IMR-90 (cell line): ENCODE measurements at regions not wholly inside any gene's neighbourhood (a gene's known extent, or its start where the extent isn't known, plus 50 kb on each side); places are given as distances from the start of the nearest gene placed in this dataset.
A peak's percentile ranks its signal among the peaks of the same experiment; 100 is the strongest.

Experiments used
- ATAC-seq: fragments of 200-7000 bp; cut with Tn5 transposase; 2 replicates; pipeline ENCODE4 v1.9.1; 2020; ENCODE audit warnings: low read depth, mild to moderate bottlenecking, moderate library complexity
- BruUV-seq: library from RNA; stranded (reverse); fragments of 400-500 nt; replicated peaks from 2 replicates; lab custom pipeline; 2021; lab: Mats Ljungman, UMichigan
- CTCF ChIA-PET: fragments of 300-600 bp; formaldehyde crosslinking; extraction: SDS; loops from one replicate; lab custom pipeline; 2021; ENCODE audit warnings: antibody characterized with exemption; lab: Yijun Ruan, JAX
- POLR2A ChIA-PET: fragments of 300-600 bp; sonication (Branson Sonifier 250); formaldehyde crosslinking; loops from one replicate; lab custom pipeline; 2022; ENCODE audit warnings: antibody characterized with exemption; ENCODE audit not compliant: unreplicated experiment; lab: Charles Lee
- DNase-seq: peaks from one replicate; pipeline ENCODE4 v3.0.0; 2013
- H2AFZ ChIP-seq: replicated peaks from 2 replicates; pipeline ENCODE3; 2013; ENCODE audit warnings: low read length, mild to moderate bottlenecking; ENCODE audit not compliant: poor library complexity
- H2AK5ac ChIP-seq: 2 replicates; pipeline ENCODE4 v1.6.1; 2013; ENCODE audit warnings: low read depth, low read length, inconsistent platforms
- H2AK9ac ChIP-seq: replicated peaks from 2 replicates; pipeline ENCODE3; 2013; ENCODE audit warnings: mild to moderate bottlenecking, low read depth, low read length, moderate library complexity; ENCODE audit not compliant: poor library complexity
- H2BK120ac ChIP-seq: 2 replicates; pipeline ENCODE4 v1.6.1; 2013; ENCODE audit warnings: low read depth, low read length, inconsistent platforms
- H2BK15ac ChIP-seq: 3 replicates; pipeline ENCODE4 v1.6.1; 2013; ENCODE audit warnings: low read depth, low read length, inconsistent platforms
- H2BK20ac ChIP-seq: 2 replicates; pipeline ENCODE4 v1.6.1; 2013; ENCODE audit warnings: low read depth, mild to moderate bottlenecking, inconsistent platforms, low read length, moderate library complexity
- H2BK5ac ChIP-seq: 2 replicates; pipeline ENCODE4 v1.6.1; 2013; ENCODE audit warnings: mild to moderate bottlenecking, low read depth, low read length, inconsistent platforms; ENCODE audit not compliant: poor library complexity, severe bottlenecking
- H3K14ac ChIP-seq: replicated peaks from 2 replicates; pipeline ENCODE4 v1.6.1; 2013; ENCODE audit warnings: low read depth, low read length, inconsistent platforms
- H3K18ac ChIP-seq: 2 replicates; pipeline ENCODE4 v1.6.1; 2013; ENCODE audit warnings: low read depth, low read length, control low read depth
- H3K23ac ChIP-seq: 2 replicates; pipeline ENCODE4 v1.6.1; 2013; ENCODE audit warnings: low read depth, low read length, inconsistent platforms
- H3K27ac ChIP-seq: 2 replicates; pipeline ENCODE4 v1.5.1; 2013; ENCODE audit warnings: mild to moderate bottlenecking, control low read depth, low read length; ENCODE audit not compliant: insufficient read depth
- H3K27me3 ChIP-seq: 2 replicates; pipeline ENCODE4 v1.6.1; 2013; ENCODE audit warnings: low read length; ENCODE audit not compliant: control insufficient read depth, insufficient read depth
- H3K36me3 ChIP-seq: 2 replicates; pipeline ENCODE4 v1.6.1; 2013; ENCODE audit warnings: low read length, mixed read lengths; ENCODE audit not compliant: control insufficient read depth, insufficient read depth
- H3K4ac ChIP-seq: 2 replicates; pipeline ENCODE4 v1.6.1; 2013; ENCODE audit warnings: low read depth, low read length, inconsistent platforms
- H3K4me1 ChIP-seq: 2 replicates; pipeline ENCODE4 v1.6.1; 2013; ENCODE audit warnings: low read length, mixed read lengths; ENCODE audit not compliant: control insufficient read depth, insufficient read depth
- H3K4me2 ChIP-seq: 2 replicates; pipeline ENCODE4 v1.6.1; 2013; ENCODE audit warnings: low read depth, mild to moderate bottlenecking, control low read depth, low read length, moderate library complexity
- H3K4me3 ChIP-seq: 2 replicates; pipeline ENCODE4 v1.5.1; 2013; ENCODE audit warnings: low read depth, mild to moderate bottlenecking, control low read depth, low read length, moderate library complexity; ENCODE audit not compliant: insufficient read depth
- H3K56ac ChIP-seq: 2 replicates; pipeline ENCODE4 v1.6.1; 2013; ENCODE audit warnings: low read length, inconsistent platforms; ENCODE audit not compliant: insufficient read depth; ENCODE audit errors: extremely low read depth
- H3K79me1 ChIP-seq, 2 experiments: 2 replicates each; pipeline ENCODE4 v1.6.1; 2013; ENCODE audit warnings: low read length in 2 of 2, inconsistent platforms in 1 of 2, low read depth in 1 of 2
- H3K9ac ChIP-seq: 2 replicates; pipeline ENCODE4 v1.6.1; 2013; ENCODE audit warnings: low read depth, low read length, control low read depth
- H3K9me1 ChIP-seq: 2 replicates; pipeline ENCODE4 v1.6.1; 2013; ENCODE audit warnings: low read length, inconsistent platforms; ENCODE audit not compliant: insufficient read depth
- H3K9me3 ChIP-seq: 2 replicates; pipeline ENCODE4 v1.6.1; 2013; ENCODE audit warnings: low read length; ENCODE audit not compliant: control insufficient read depth, insufficient read depth
- H4K20me1 ChIP-seq: 2 replicates; pipeline ENCODE4 v1.6.1; 2013; ENCODE audit warnings: low read length, inconsistent platforms; ENCODE audit not compliant: insufficient read depth
- H4K5ac ChIP-seq: 2 replicates; pipeline ENCODE4 v1.6.1; 2013; ENCODE audit warnings: mild to moderate bottlenecking, low read depth, low read length, control low read depth
- H4K8ac ChIP-seq, 2 experiments: 2 replicates each; pipeline ENCODE4 v1.6.1; 2013; ENCODE audit warnings: low read depth in 2 of 2, low read length in 2 of 2, control low read depth in 1 of 2, inconsistent platforms in 1 of 2
- H4K91ac ChIP-seq: 2 replicates; pipeline ENCODE4 v1.6.1; 2013; ENCODE audit warnings: low read depth, low read length, inconsistent platforms; ENCODE audit not compliant: insufficient read depth
- CEBPB ChIP-seq: IDR thresholded peaks from 2 replicates; pipeline ENCODE4 v1.6.1; 2012; ENCODE audit warnings: low read depth, low read length, improper control_type of control experiment
- MAFK ChIP-seq: IDR thresholded peaks from 2 replicates; pipeline ENCODE4 v1.6.1; 2012; ENCODE audit warnings: low read depth, low read length, improper control_type of control experiment
- MXI1 ChIP-seq: IDR thresholded peaks from 2 replicates; pipeline ENCODE4 v1.6.1; 2012; ENCODE audit warnings: low read depth, mild to moderate bottlenecking, low read length, moderate library complexity, borderline replicate concordance
- NFE2L2 ChIP-seq: fragments of 150-350 bp; IDR thresholded peaks from 2 replicates; pipeline ENCODE4 v1.6.1; 2016; ENCODE audit warnings: low read depth, mild to moderate bottlenecking, low read length
- POLR2A ChIP-seq: IDR thresholded peaks from 2 replicates; pipeline ENCODE4 v1.6.1; 2012; ENCODE audit warnings: mild to moderate bottlenecking, low read depth, low read length
- RAD21 ChIP-seq: IDR thresholded peaks from 2 replicates; pipeline ENCODE4 v1.6.1; 2012; ENCODE audit warnings: low read length, improper control_type of control experiment
- RCOR1 ChIP-seq: IDR thresholded peaks from 2 replicates; pipeline ENCODE4 v1.6.1; 2012; ENCODE audit warnings: mild to moderate bottlenecking, low read length, improper control_type of control experiment; ENCODE audit not compliant: insufficient replicate concordance
- RFX5 ChIP-seq: IDR thresholded peaks from 2 replicates; pipeline ENCODE4 v1.8.0; 2012; ENCODE audit warnings: low read depth, mild to moderate bottlenecking, low read length, moderate library complexity
- WGBS, 2 experiments: methylation state at CpG; one replicate each; pipeline versions ENCODE4 v1.1.5 to v1.1.7; 2013; ENCODE audit warnings: missing lambda C conversion rate in 2 of 2; ENCODE audit not compliant: insufficient read length in 1 of 2; ENCODE audit errors: extremely low coverage in 2 of 2; 5-methylcytosine and 5-hydroxymethylcytosine counted together
- dilution Hi-C: fragments of 300-500 bp; cut with HindIII; formaldehyde crosslinking; loops from one replicate; pipeline ENCODE4 v1.14.3; 2018; ENCODE audit warnings: low sequenced_read_pairs; ENCODE audit not compliant: unreplicated experiment
- in situ Hi-C: fragments of 300-500 bp; cut with MboI; formaldehyde crosslinking; loops from 3 replicates; pipeline ENCODE4 v1.14.3; 2019; ENCODE audit warnings: low sequenced_read_pairs, inconsistent platforms, mixed read lengths
- intact Hi-C: fragments of 100-400 bp; cut with micrococcal nuclease; formaldehyde crosslinking; loops from 2 replicates; pipeline ENCODE4 v1.10.0; 2022
- TF ChIP-seq, protein P1 (sequence below): fragments of 150-350 bp; IDR thresholded peaks from 2 replicates; pipeline ENCODE4 v1.6.1; 2016; ENCODE audit warnings: low read depth, mild to moderate bottlenecking, low read length, moderate library complexity, borderline replicate concordance

GRCh38 chr6:108782179-108783041, 65.8 kb upstream of the ARMC2 start (continued):
- TF ChIP-seq, protein P1, sequence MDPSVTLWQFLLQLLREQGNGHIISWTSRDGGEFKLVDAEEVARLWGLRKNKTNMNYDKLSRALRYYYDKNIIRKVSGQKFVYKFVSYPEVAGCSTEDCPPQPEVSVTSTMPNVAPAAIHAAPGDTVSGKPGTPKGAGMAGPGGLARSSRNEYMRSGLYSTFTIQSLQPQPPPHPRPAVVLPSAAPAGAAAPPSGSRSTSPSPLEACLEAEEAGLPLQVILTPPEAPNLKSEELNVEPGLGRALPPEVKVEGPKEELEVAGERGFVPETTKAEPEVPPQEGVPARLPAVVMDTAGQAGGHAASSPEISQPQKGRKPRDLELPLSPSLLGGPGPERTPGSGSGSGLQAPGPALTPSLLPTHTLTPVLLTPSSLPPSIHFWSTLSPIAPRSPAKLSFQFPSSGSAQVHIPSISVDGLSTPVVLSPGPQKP = no peak
- TF ChIP-seq NFE2L2 (0 out of 2 replicates have a peak, but pooled peaks have one; percentile 29), MXI1 (peak; percentile 90)

DNA sequence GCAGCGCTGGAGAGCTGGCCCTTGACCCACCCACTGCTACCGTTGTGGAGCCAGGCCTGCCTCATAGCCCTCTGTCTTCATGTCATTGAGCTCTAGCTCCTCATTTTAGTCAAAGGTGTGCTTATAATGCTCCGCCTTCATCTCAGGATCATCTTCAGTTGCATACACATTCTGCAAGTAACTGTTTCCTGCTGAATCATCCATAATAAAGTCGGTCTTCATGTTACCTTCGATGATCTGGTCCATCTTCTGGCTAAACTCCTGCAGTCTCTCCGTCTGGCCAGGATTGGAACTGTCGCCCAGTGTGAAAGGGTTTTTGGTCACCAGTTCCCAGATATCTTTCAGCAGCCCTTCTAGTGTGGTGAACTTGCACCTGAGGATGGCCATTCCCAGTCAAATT, 62.6 kb upstream of the ARMC2 start:
- BruUV-seq = no TSS peak

More for the DNA sequence above, 62.6 kb upstream of the ARMC2 start:
- peaks cover 5% of the 10 kb centered on the region for H3K4me1 ChIP-seq
- H3K56ac ChIP-seq = no peak overlapping the region
- no peak overlapping the region for H3K9ac ChIP-seq
- H3K14ac ChIP-seq = no peak overlapping the region
- peaks cover 0 to 4% of the 10 kb centered on the region in 2 experiments; a peak in 1 of 4 replicates for H3K79me1 ChIP-seq
- H2AK9ac ChIP-seq = no peak overlapping the region
- H3K36me3 ChIP-seq = no peaks in the 10 kb centered on the region
- H2BK20ac ChIP-seq = no peak overlapping the region
- H2BK15ac ChIP-seq = no peak overlapping the region
- H3K9me3 ChIP-seq = peaks cover 3% of the 10 kb centered on the region; the same call in 1 of the 2 replicates
- POLR2A ChIA-PET = no interaction called here
- H4K91ac ChIP-seq = no peak overlapping the region
- no peak overlapping the region for H2AK5ac ChIP-seq
- peaks cover 7% of the 10 kb centered on the region; the same call in 1 of the 2 replicates for H3K9me1 ChIP-seq
- no peak overlapping the region for H4K5ac ChIP-seq
- no peak for ATAC-seq
- in situ Hi-C loops (no loop called here), dilution Hi-C loops (no loop called here), intact Hi-C loops (no loop called here)
- no peaks in the 10 kb centered on the region for H4K20me1 ChIP-seq
- no peak overlapping the region for H3K4ac ChIP-seq
- TF ChIP-seq MAFK = no peak
- no peak for TF ChIP-seq CEBPB
- no peak for TF ChIP-seq RFX5
- no peak for TF ChIP-seq POLR2A
- no peak for TF ChIP-seq RAD21
- TF ChIP-seq MXI1 = no peak
- no peak for TF ChIP-seq RCOR1
- TF ChIP-seq, protein P1 = no peak
- no peaks in the 10 kb centered on the region for H3K27me3 ChIP-seq
- no peak for DNase-seq
- no peak overlapping the region for H3K27ac ChIP-seq
- CTCF ChIA-PET = no interaction called here
- no peak overlapping the region for H3K4me2 ChIP-seq
- no peak overlapping the region for H3K4me3 ChIP-seq
- H4K8ac ChIP-seq = no peak overlapping the region
- H2BK5ac ChIP-seq = no peak overlapping the region
- no peak overlapping the region for H2BK120ac ChIP-seq
- H3K18ac ChIP-seq = no peak overlapping the region
- 76% methylated on average over 3 of the region's 7 CpGs; no CpG with 5 or more reads in 1 of the 2 experiments for WGBS, 2 experiments
- no peak overlapping the region for H2AFZ ChIP-seq
- H3K23ac ChIP-seq = no peak overlapping the region
